GM11168 (cell line): ENCODE measurements at regions not wholly inside any gene's neighbourhood (a gene's known extent, or its start where the extent isn't known, plus 50 kb on each side); places are given as distances from the start of the nearest gene placed in this dataset.

Source experiments
- in situ Hi-C: fragments of 300-500 bp; cut with MboI; formaldehyde crosslinking; loops from one replicate; pipeline ENCODE4 v1.12.0; 2022; ENCODE audit warnings: low sequenced_read_pairs; ENCODE audit not compliant: unreplicated experiment

GRCh38 chr3:72368331-72368975, 479.8 kb downstream of the SHQ1 start:
- in situ Hi-C loops, result no loop called here

GRCh38 chr3:72361990-72362389, 486.3 kb downstream of the SHQ1 start:
- in situ Hi-C loops, result no loop called here

GRCh38 chr3:72359743-72360142, 488.5 kb downstream of the SHQ1 start:
- in situ Hi-C loops, result no loop called here

GRCh38 chr3:72355168-72355567, 493.1 kb downstream of the SHQ1 start:
- in situ Hi-C loops, result no loop called here

GRCh38 chr3:72354486-72354885, 493.8 kb downstream of the SHQ1 start:
- in situ Hi-C loops, result no loop called here

- in situ Hi-C loops, result no loop called here
Observed at GRCh38 chr3:72353236-72354128, 494.8 kb downstream of the SHQ1 start.

GRCh38 chr3:72352176-72352575, 496.1 kb downstream of the SHQ1 start:
- in situ Hi-C loops, result no loop called here

GRCh38 chr3:72351536-72351935, 496.7 kb downstream of the SHQ1 start:
- in situ Hi-C loops, result no loop called here

- in situ Hi-C loops, result no loop called here
Observed at GRCh38 chr3:72350761-72351505, 497.3 kb downstream of the SHQ1 start.

GRCh38 chr3:72348357-72348756, 499.9 kb downstream of the SHQ1 start:
- in situ Hi-C loops, result no loop called here

GRCh38 chr3:72347819-72348319, 500.4 kb downstream of the SHQ1 start:
- in situ Hi-C loops, result no loop called here

- in situ Hi-C loops, result no loop called here
Observed at GRCh38 chr3:72346526-72346926, 501.7 kb downstream of the SHQ1 start.

- in situ Hi-C loops, result no loop called here
Observed at GRCh38 chr3:72345980-72346379, 502.3 kb downstream of the SHQ1 start.

GRCh38 chr3:72345237-72345878, 502.9 kb downstream of the SHQ1 start:
- in situ Hi-C loops, result no loop called here

- in situ Hi-C loops, result no loop called here
Observed at GRCh38 chr3:72344647-72345046, 503.6 kb downstream of the SHQ1 start.

GRCh38 chr3:72344236-72344635, 504.0 kb downstream of the SHQ1 start:
- in situ Hi-C loops, result no loop called here

GRCh38 chr3:72343078-72343477, 505.2 kb downstream of the SHQ1 start:
- in situ Hi-C loops, result no loop called here

GRCh38 chr3:72342450-72342849, 505.8 kb downstream of the SHQ1 start:
- in situ Hi-C loops, result no loop called here

- in situ Hi-C loops, result no loop called here
Observed at GRCh38 chr3:72341920-72342319, 506.3 kb downstream of the SHQ1 start.

- in situ Hi-C loops, result no loop called here
Observed at GRCh38 chr3:72341380-72341770, 506.9 kb downstream of the SHQ1 start.
